K562 (cell line): ENCODE measurements at regions not wholly inside any gene's neighbourhood (a gene's known extent, or its start where the extent isn't known, plus 50 kb on each side); places are given as distances from the start of the nearest gene placed in this dataset.

Source experiments
- ATAC-seq: fragments of 200-7000 bp; cut with Tn5 transposase; 3 replicates; pipeline ENCODE4 v1.9.1; 2020; ENCODE audit warnings: moderate library complexity
- BruUV-seq: library from RNA; stranded (reverse); fragments of 400-500 nt; replicated peaks from 2 replicates; lab custom pipeline; 2021; lab: Mats Ljungman, UMichigan
- CTCF ChIA-PET: fragments of 300-600 bp; formaldehyde crosslinking; extraction: SDS; loops from one replicate; lab custom pipeline; 2021; ENCODE audit warnings: low intra/inter-chr PET ratio; lab: Yijun Ruan, JAX
- POLR2A ChIA-PET: fragments of 300-600, 350-650 bp; sonication (Branson Sonifier 250); formaldehyde crosslinking; extraction: SDS; loops from one replicate; lab custom pipeline; 2021; ENCODE audit warnings: antibody characterized with exemption, inconsistent platforms; lab: Yijun Ruan, JAX
- DNase-seq, 4 experiments: peaks; one replicate each; pipeline versions ENCODE4 v3.0.0 to v3.0.0-alpha.2; 2011 to 2018; ENCODE audit warnings: low spot score in 3 of 4, mixed read lengths in 3 of 4; ENCODE audit errors: extremely low read depth in 1 of 4
- FAIRE-seq: peaks from 2 replicates; lab custom pipeline; 2011; peaks lifted over from hg19 to GRCh38; lab: Jason Lieb, UNC
- H2AFZ ChIP-seq: 2 replicates; pipeline ENCODE4 v1.6.0; 2011; ENCODE audit warnings: low read depth, low read length, control low read depth, inconsistent platforms
- H3K27ac ChIP-seq: fragments of 200-600 bp; 3 replicates; pipeline ENCODE4 v1.8.0; 2011; ENCODE audit warnings: low read depth, mild to moderate bottlenecking, control low read depth, inconsistent platforms, low read length, moderate library complexity, mixed read lengths; ENCODE audit errors: extremely low read depth
- H3K27me3 ChIP-seq, 2 experiments: fragments of 300-600 bp in 1 of 2; 2 replicates in 1 of 2; 3 replicates in 1 of 2; pipeline versions ENCODE4 v1.6.0 to v1.8.0; 2011; ENCODE audit warnings: inconsistent platforms in 2 of 2, low read length in 2 of 2, mild to moderate bottlenecking in 1 of 2, mixed read lengths in 1 of 2, moderate library complexity in 1 of 2; ENCODE audit not compliant: control insufficient read depth in 2 of 2, insufficient read depth in 2 of 2
- H3K36me3 ChIP-seq: fragments of 300-600 bp; 3 replicates; pipeline ENCODE4 v1.8.0; 2011; ENCODE audit warnings: mild to moderate bottlenecking, low read length, inconsistent platforms; ENCODE audit not compliant: control insufficient read depth, insufficient read depth
- H3K4me1 ChIP-seq, 2 experiments: fragments of 200-600 bp in 1 of 2; replicated peaks in 1 of 2; 2 replicates in 1 of 2; 3 replicates in 1 of 2; pipeline versions ENCODE4 v1.5.1 to v1.8.0; 2011; ENCODE audit warnings: inconsistent platforms in 2 of 2, low read length in 2 of 2, mild to moderate bottlenecking in 1 of 2, mixed read lengths in 1 of 2, moderate library complexity in 1 of 2; ENCODE audit not compliant: control insufficient read depth in 2 of 2, insufficient read depth in 2 of 2
- H3K4me2 ChIP-seq: 2 replicates; pipeline ENCODE4 v1.6.1; 2011; ENCODE audit warnings: low read length, control low read depth, inconsistent platforms, mixed read lengths; ENCODE audit not compliant: insufficient read depth
- H3K4me3 ChIP-seq: fragments of 200-600 bp; sonication (generic), shearing (Covaris generic); 2 replicates; pipeline ENCODE4 v1.5.1; 2016; ENCODE audit warnings: control low read depth, inconsistent platforms
- H3K79me2 ChIP-seq: fragments of 200-600 bp; 3 replicates; pipeline ENCODE4 v1.8.0; 2011; ENCODE audit warnings: low read length, inconsistent platforms; ENCODE audit not compliant: control insufficient read depth, insufficient read depth
- H3K9ac ChIP-seq, 2 experiments: 2 replicates each; pipeline versions ENCODE4 v1.6.0 to v1.6.1; 2011; ENCODE audit warnings: low read depth in 2 of 2, low read length in 2 of 2, control low read depth in 1 of 2, inconsistent platforms in 1 of 2, mild to moderate bottlenecking in 1 of 2, mixed read lengths in 1 of 2; ENCODE audit not compliant: insufficient read depth in 1 of 2
- H3K9me1 ChIP-seq: one replicate; pipeline ENCODE4 v1.6.0; 2011; ENCODE audit warnings: inconsistent platforms, mild to moderate bottlenecking, low read length, moderate library complexity; ENCODE audit not compliant: control insufficient read depth, insufficient read depth
- H3K9me3 ChIP-seq: replicated peaks from 2 replicates; pipeline ENCODE4 v1.5.1; 2011; ENCODE audit warnings: low read depth, low read length, inconsistent platforms; ENCODE audit not compliant: control insufficient read depth, insufficient read depth
- H4K20me1 ChIP-seq: replicated peaks from 2 replicates; pipeline ENCODE4 v1.6.1; 2011; ENCODE audit warnings: low read length, inconsistent platforms, mixed read lengths; ENCODE audit not compliant: control insufficient read depth, insufficient read depth
- CTBP1 ChIP-seq: fragments of 450-650 bp; IDR thresholded peaks from 2 replicates; pipeline ENCODE4 v1.6.1; 2016; ENCODE audit warnings: borderline replicate concordance
- ETV5 ChIP-seq: sonication (generic); formaldehyde crosslinking; IDR thresholded peaks from 2 replicates; pipeline ENCODE4 v1.4.0; 2020; ENCODE audit warnings: low read depth, mild to moderate bottlenecking, missing genetic modification reagents
- NR1H2 ChIP-seq: sonication (generic); formaldehyde crosslinking; IDR thresholded peaks from 2 replicates; pipeline ENCODE4 v1.4.0; 2020; ENCODE audit warnings: mild to moderate bottlenecking, missing genetic modification reagents
- PTRF ChIP-seq: fragments of 450-650 bp; IDR thresholded peaks from 2 replicates; pipeline ENCODE4 v1.6.1; 2016; ENCODE audit warnings: mild to moderate bottlenecking, missing genetic modification characterization, missing compliant biosample characterization
- RCOR1 ChIP-seq, 2 experiments: IDR thresholded peaks; 2 replicates each; pipeline ENCODE4 v1.6.1; 2012; ENCODE audit warnings: low read depth in 2 of 2, low read length in 2 of 2, borderline replicate concordance in 1 of 2, improper control_type of control experiment in 1 of 2
- SIRT6 ChIP-seq: IDR thresholded peaks from one replicate; pipeline ENCODE4 v1.6.1; 2012; ENCODE audit warnings: low read depth, mild to moderate bottlenecking, control low read depth, inconsistent platforms, low read length, moderate library complexity
- ZFP30 ChIP-seq: fragments of 250-450 bp; sonication (Bioruptor Pico); IDR thresholded peaks from 2 replicates; pipeline ENCODE4 v1.8.0; 2022; ENCODE audit warnings: moderate library complexity, mild to moderate bottlenecking, inconsistent platforms, borderline replicate concordance
- ZNF146 ChIP-seq: IDR thresholded peaks from one replicate; pipeline ENCODE4 v1.6.1; 2018; ENCODE audit warnings: missing compliant biosample characterization; ENCODE audit not compliant: unreplicated experiment
- ZNF282 ChIP-seq: sonication (generic); formaldehyde crosslinking; IDR thresholded peaks from 2 replicates; pipeline ENCODE4 v1.8.1; 2023; ENCODE audit warnings: missing genetic modification reagents
- ZNF431 ChIP-seq: sonication (generic); formaldehyde crosslinking; IDR thresholded peaks from 2 replicates; pipeline ENCODE4 v1.8.0; 2022; ENCODE audit warnings: mild to moderate bottlenecking, missing genetic modification reagents
- ZNF551 ChIP-seq: fragments of 250-450 bp; sonication (Bioruptor Pico); IDR thresholded peaks from 2 replicates; pipeline ENCODE4 v1.5.0; 2021; ENCODE audit warnings: mild to moderate bottlenecking, moderate library complexity
- ZNF707 ChIP-seq: fragments of 250-450 bp; sonication (Bioruptor Pico); conservative IDR thresholded peaks from 2 replicates; pipeline ENCODE4 v1.8.0; 2022; ENCODE audit warnings: inconsistent platforms, mild to moderate bottlenecking, moderate library complexity
- WGBS: fragments of 100-300 bp; shearing (Covaris generic); methylation state at CpG from one replicate; pipeline ENCODE4 v1.1.6; 2016; ENCODE audit warnings: low coverage, mixed read lengths; ENCODE audit not compliant: insufficient coverage; ENCODE audit errors: missing lambda C conversion rate; 5-methylcytosine and 5-hydroxymethylcytosine counted together
- in situ Hi-C: fragments of 300-500 bp; cut with MboI; formaldehyde crosslinking; loops from 4 replicates; pipeline ENCODE4 v1.15.0; 2018; ENCODE audit warnings: inconsistent platforms, mixed read lengths
- intact Hi-C: fragments of 100-400 bp; cut with micrococcal nuclease; formaldehyde crosslinking; loops from 2 replicates; pipeline ENCODE4 v1.14.2; 2022
- TF ChIP-seq, protein P1 (sequence below): fragments of 450-650 bp; formaldehyde crosslinking; IDR thresholded peaks from 2 replicates; pipeline ENCODE4 v1.4.0; 2020; ENCODE audit warnings: mild to moderate bottlenecking

DNA sequence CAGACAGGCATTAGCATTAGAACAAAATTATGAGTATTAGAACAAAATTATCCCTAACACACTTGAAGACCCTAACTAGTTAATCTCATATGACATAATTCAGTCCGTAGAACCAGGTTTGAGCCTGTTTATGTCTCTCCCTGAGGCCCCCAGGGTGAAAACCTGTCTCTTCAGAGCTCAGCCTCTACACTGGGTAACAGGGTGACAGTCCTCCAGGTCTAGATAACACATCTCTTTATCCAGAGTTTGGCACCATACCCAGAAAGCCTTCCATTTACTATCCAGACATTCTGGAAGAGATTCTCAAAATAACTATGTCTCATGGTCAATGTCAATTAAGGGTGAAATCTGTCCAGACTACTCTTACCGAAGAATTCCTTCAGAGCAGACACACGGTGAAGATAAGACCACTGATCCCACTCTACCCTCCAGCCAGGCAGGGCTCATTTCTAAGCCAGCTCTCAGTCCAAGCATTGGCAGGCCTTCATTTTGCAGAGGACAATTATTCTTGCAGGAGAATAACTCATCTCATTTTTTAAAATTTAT is 1195.3 kb downstream of the EFNB2 start:
- in situ Hi-C loops (no loop called here), intact Hi-C loops (no loop called here)
- WGBS = 0% methylated on average over 3 of the region's 3 CpGs
- ChIA-PET CTCF (no interaction called here), POLR2A (no interaction called here)
- Histone ChIP-seq H3K79me2 (no peaks in the 10 kb centered on the region), H3K27me3 (no peaks in the 10 kb centered on the region), H3K4me1 (no peaks in the 10 kb centered on the region), H3K9me3 (no peaks in the 10 kb centered on the region), H3K9me1 (no peaks in the 10 kb centered on the region), H4K20me1 (no peaks in the 10 kb centered on the region), H3K36me3 (no peaks in the 10 kb centered on the region), H3K9ac (no peak overlapping the region), H2AFZ (no peak overlapping the region), H3K27ac (no peak overlapping the region), H3K4me3 (no peak overlapping the region), H3K4me2 (no peak overlapping the region)
- no TSS peak for BruUV-seq
- no peak for DNase-seq
- TF ChIP-seq ZNF146 (CRISPR knock-in tag) = no peak
- TF ChIP-seq NR1H2 = no peak
- no peak for TF ChIP-seq ZNF707
- TF ChIP-seq CTBP1 = no peak
- no peak for TF ChIP-seq ZNF551 (CRISPR knock-in tag)
- no peak for TF ChIP-seq ETV5
- no peak for TF ChIP-seq RCOR1 (IDR thresholded peaks at IDR 0.05; ENCODE audit: borderline replicate concordance in 1 of 2, low read depth in 2 of 2, low read length in 2 of 2)
- TF ChIP-seq SIRT6 = no peak
- no peak for TF ChIP-seq ZNF282 (CRISPR knock-in tag)
- TF ChIP-seq ZFP30 (CRISPR knock-in tag) = no peak
- no peak for TF ChIP-seq ZNF431 (CRISPR knock-in tag)
- TF ChIP-seq PTRF (tag) = no peak
- TF ChIP-seq, protein P1, sequence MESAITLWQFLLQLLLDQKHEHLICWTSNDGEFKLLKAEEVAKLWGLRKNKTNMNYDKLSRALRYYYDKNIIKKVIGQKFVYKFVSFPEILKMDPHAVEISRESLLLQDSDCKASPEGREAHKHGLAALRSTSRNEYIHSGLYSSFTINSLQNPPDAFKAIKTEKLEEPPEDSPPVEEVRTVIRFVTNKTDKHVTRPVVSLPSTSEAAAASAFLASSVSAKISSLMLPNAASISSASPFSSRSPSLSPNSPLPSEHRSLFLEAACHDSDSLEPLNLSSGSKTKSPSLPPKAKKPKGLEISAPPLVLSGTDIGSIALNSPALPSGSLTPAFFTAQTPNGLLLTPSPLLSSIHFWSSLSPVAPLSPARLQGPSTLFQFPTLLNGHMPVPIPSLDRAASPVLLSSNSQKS (CRISPR knock-in tag) = no peak
- no peak for ATAC-seq
- no peak for FAIRE-seq
